Endothelial cell of umbilical vein (primary cell): ENCODE measurements at regions not wholly inside any gene's neighbourhood (a gene's known extent, or its start where the extent isn't known, plus 50 kb on each side); places are given as distances from the start of the nearest gene placed in this dataset.

ENCODE experiments used
- BruUV-seq: library from RNA; stranded (reverse); fragments of 400-500 nt; replicated peaks from 2 replicates; lab custom pipeline; 2021; lab: Mats Ljungman, UMichigan
- CTCF ChIA-PET: fragments of 300-600, 350-600 bp; sonication (Branson Sonifier 250); formaldehyde crosslinking; loops from one replicate; lab custom pipeline; 2021; ENCODE audit warnings: antibody characterized with exemption, inconsistent platforms; lab: Charles Lee
- POLR2A ChIA-PET: fragments of 300-600, 350-600 bp; sonication (Branson Sonifier 250); formaldehyde crosslinking; loops from one replicate; lab custom pipeline; 2021; ENCODE audit warnings: antibody characterized with exemption, inconsistent platforms; lab: Charles Lee
- DNase-seq: peaks from one replicate; pipeline ENCODE4 v3.0.0-alpha.2; 2011; ENCODE audit warnings: low read depth, low spot score
- FAIRE-seq: peaks from 2 replicates; lab custom pipeline; 2011; peaks lifted over from hg19 to GRCh38; lab: Jason Lieb, UNC
- H2AFZ ChIP-seq: 2 replicates; pipeline ENCODE4 v1.6.0; 2012; ENCODE audit warnings: low read depth, low read length, control low read depth, inconsistent platforms
- H3K27ac ChIP-seq: 2 replicates; pipeline ENCODE4 v1.5.1; 2011; ENCODE audit warnings: low read depth, mild to moderate bottlenecking, control low read depth, low read length, moderate library complexity; ENCODE audit not compliant: insufficient read depth
- H3K27me3 ChIP-seq, 2 experiments: 2 replicates each; pipeline versions ENCODE4 v1.6.0 to v1.6.1; 2011; ENCODE audit warnings: low read length in 2 of 2, mixed read lengths in 1 of 2; ENCODE audit not compliant: control insufficient read depth in 2 of 2, insufficient read depth in 2 of 2
- H3K36me3 ChIP-seq, 2 experiments: 2 replicates in 1 of 2; 3 replicates in 1 of 2; pipeline ENCODE4 v1.5.1; 2011; ENCODE audit warnings: low read length in 2 of 2, mild to moderate bottlenecking in 1 of 2, moderate library complexity in 1 of 2; ENCODE audit not compliant: control insufficient read depth in 2 of 2, insufficient read depth in 2 of 2; ENCODE audit errors: extremely low read depth in 1 of 2
- H3K4me1 ChIP-seq: 3 replicates; pipeline ENCODE4 v1.5.1; 2011; ENCODE audit warnings: mild to moderate bottlenecking, low read length; ENCODE audit not compliant: control insufficient read depth, insufficient read depth; ENCODE audit errors: extremely low read depth
- H3K4me2 ChIP-seq: 2 replicates; pipeline ENCODE4 v1.6.1; 2011; ENCODE audit warnings: low read length, control low read depth, mixed read lengths; ENCODE audit not compliant: insufficient read depth
- H3K4me3 ChIP-seq, 3 experiments: fragments of 200-600 bp in 1 of 3; sonication (generic), shearing (Covaris generic) in 1 of 3; replicated peaks in 1 of 3; 2 replicates each; pipeline ENCODE4 v1.5.1; 2011 to 2016; ENCODE audit warnings: control low read depth in 3 of 3, low read length in 3 of 3, mild to moderate bottlenecking in 2 of 3, inconsistent platforms in 1 of 3, low read depth in 1 of 3, moderate library complexity in 1 of 3; ENCODE audit not compliant: insufficient read depth in 1 of 3
- H3K79me2 ChIP-seq: 2 replicates; pipeline ENCODE4 v1.6.0; 2012; ENCODE audit warnings: low read length, inconsistent platforms; ENCODE audit not compliant: control insufficient read depth, insufficient read depth
- H3K9ac ChIP-seq: replicated peaks from 2 replicates; pipeline ENCODE3; 2011; ENCODE audit warnings: low read length, control low read depth; ENCODE audit not compliant: insufficient read depth; ENCODE audit errors: extremely low read depth
- H3K9me1 ChIP-seq: replicated peaks from 3 replicates; pipeline ENCODE4 v1.6.0; 2011; ENCODE audit warnings: mild to moderate bottlenecking, low read length; ENCODE audit not compliant: control insufficient read depth, insufficient read depth; ENCODE audit errors: extremely low read depth
- H3K9me3 ChIP-seq: replicated peaks from 2 replicates; pipeline ENCODE4 v1.5.1; 2012; ENCODE audit warnings: low read length, inconsistent platforms; ENCODE audit not compliant: control insufficient read depth, insufficient read depth
- H4K20me1 ChIP-seq: replicated peaks from 2 replicates; pipeline ENCODE3; 2011; ENCODE audit warnings: mild to moderate bottlenecking, low read length; ENCODE audit not compliant: control insufficient read depth, insufficient read depth; ENCODE audit errors: extremely low read depth
- EZH2 ChIP-seq: IDR thresholded peaks from 2 replicates; pipeline ENCODE4 v1.6.1; 2012; ENCODE audit warnings: borderline replicate concordance, low read depth, mild to moderate bottlenecking, moderate library complexity, low read length, inconsistent platforms; ENCODE audit not compliant: severe bottlenecking
- FOS ChIP-seq: IDR thresholded peaks from 2 replicates; pipeline ENCODE4 v1.6.1; 2011; ENCODE audit warnings: mild to moderate bottlenecking, low read length, moderate library complexity, borderline replicate concordance; ENCODE audit not compliant: insufficient read depth
- GATA2 ChIP-seq: IDR thresholded peaks from 2 replicates; pipeline ENCODE4 v1.7.0; 2011; ENCODE audit warnings: low read depth, mild to moderate bottlenecking, moderate library complexity, mixed read lengths, low read length; ENCODE audit not compliant: insufficient read length, insufficient read depth
- JUN ChIP-seq: IDR thresholded peaks from 2 replicates; pipeline ENCODE4 v1.6.1; 2011; ENCODE audit warnings: borderline replicate concordance, low read depth; ENCODE audit not compliant: insufficient read length, insufficient read depth
- MYC ChIP-seq: IDR thresholded peaks from one replicate; pipeline ENCODE4 v1.6.1; 2011; ENCODE audit warnings: mild to moderate bottlenecking, low read depth, low read length
- POLR2A ChIP-seq: IDR thresholded peaks from 2 replicates; pipeline ENCODE4 v1.6.1; 2012; ENCODE audit warnings: low read depth, mild to moderate bottlenecking, control low read depth, low read length
- POLR2AphosphoS5 ChIP-seq: IDR thresholded peaks from 2 replicates; pipeline ENCODE4 v1.6.1; 2012; ENCODE audit warnings: low read depth, mild to moderate bottlenecking, control low read depth, low read length, moderate library complexity; ENCODE audit not compliant: insufficient read depth
- dilution Hi-C: fragments of 300-500 bp; cut with MboI; formaldehyde crosslinking; loops from one replicate; pipeline ENCODE4 v1.15.0; 2019; ENCODE audit warnings: low sequenced_read_pairs; ENCODE audit not compliant: extremely low pct_ligation_motif_present
- intact Hi-C: fragments of 100-400 bp; cut with micrococcal nuclease; formaldehyde crosslinking; loops from one replicate; pipeline ENCODE4 v1.10.0; 2022
- TF ChIP-seq, protein P1 (sequence below), 2 donors: IDR thresholded peaks; 1 replicate in 1 of 2; 2 replicates in 1 of 2; pipeline ENCODE4 v1.5.1; 2011; ENCODE audit warnings: low read length in 2 of 2, mild to moderate bottlenecking in 2 of 2, moderate library complexity in 2 of 2, control low read depth in 1 of 2, inconsistent platforms in 1 of 2, low read depth in 1 of 2; ENCODE audit not compliant: insufficient read depth in 1 of 2; ENCODE audit errors: extremely low read depth in 1 of 2
- TF ChIP-seq, protein P2 (sequence below): IDR thresholded peaks from 2 replicates; pipeline ENCODE4 v1.6.1; 2011; ENCODE audit not compliant: insufficient read depth, insufficient read length

DNA sequence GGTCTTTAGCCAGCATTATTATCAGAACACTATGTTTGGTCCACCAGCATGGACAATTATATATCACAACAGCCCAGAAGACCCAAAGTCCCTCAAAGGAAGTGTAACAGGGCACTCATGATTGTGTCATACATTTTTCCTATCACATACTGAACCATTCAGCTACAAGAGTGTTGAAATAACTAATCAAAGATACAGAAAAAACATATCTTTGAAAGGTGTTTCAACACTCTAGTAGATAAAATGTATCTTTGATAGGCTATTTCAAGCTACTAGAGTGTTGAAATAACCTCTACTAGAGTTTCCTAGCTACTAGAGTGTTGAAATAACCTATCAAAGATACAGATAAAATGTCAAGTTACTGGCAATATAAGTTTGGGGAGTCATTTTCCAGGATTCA lies 545.0 kb downstream of the PRR16 start:
- Histone ChIP-seq H3K9ac (no peak overlapping the region), H3K9me1 (no peaks in the 10 kb centered on the region), H2AFZ (no peak overlapping the region), H3K4me1 (peaks cover 10% of the 10 kb centered on the region), H3K27me3 (no peaks in the 10 kb centered on the region), H3K4me3 (no peak overlapping the region), H3K79me2 (no peaks in the 10 kb centered on the region), H4K20me1 (no peaks in the 10 kb centered on the region), H3K36me3 (no peaks in the 10 kb centered on the region), H3K4me2 (no peak overlapping the region), H3K9me3 (no peaks in the 10 kb centered on the region), H3K27ac (no peak overlapping the region)
- DNase-seq (no peak), FAIRE-seq (no peak)
- ChIA-PET CTCF (no interaction called here), POLR2A (no interaction called here)
- dilution Hi-C loops: no loop called here
- intact Hi-C loops: no loop called here
- TF ChIP-seq, protein P1, sequence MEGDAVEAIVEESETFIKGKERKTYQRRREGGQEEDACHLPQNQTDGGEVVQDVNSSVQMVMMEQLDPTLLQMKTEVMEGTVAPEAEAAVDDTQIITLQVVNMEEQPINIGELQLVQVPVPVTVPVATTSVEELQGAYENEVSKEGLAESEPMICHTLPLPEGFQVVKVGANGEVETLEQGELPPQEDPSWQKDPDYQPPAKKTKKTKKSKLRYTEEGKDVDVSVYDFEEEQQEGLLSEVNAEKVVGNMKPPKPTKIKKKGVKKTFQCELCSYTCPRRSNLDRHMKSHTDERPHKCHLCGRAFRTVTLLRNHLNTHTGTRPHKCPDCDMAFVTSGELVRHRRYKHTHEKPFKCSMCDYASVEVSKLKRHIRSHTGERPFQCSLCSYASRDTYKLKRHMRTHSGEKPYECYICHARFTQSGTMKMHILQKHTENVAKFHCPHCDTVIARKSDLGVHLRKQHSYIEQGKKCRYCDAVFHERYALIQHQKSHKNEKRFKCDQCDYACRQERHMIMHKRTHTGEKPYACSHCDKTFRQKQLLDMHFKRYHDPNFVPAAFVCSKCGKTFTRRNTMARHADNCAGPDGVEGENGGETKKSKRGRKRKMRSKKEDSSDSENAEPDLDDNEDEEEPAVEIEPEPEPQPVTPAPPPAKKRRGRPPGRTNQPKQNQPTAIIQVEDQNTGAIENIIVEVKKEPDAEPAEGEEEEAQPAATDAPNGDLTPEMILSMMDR (IDR thresholded peaks at IDR 0.05; ENCODE audit: extremely low read depth in 1 of 2, insufficient read depth in 1 of 2, low read depth in 1 of 2, low read length in 2 of 2): no peak
- TF ChIP-seq, protein P2, sequence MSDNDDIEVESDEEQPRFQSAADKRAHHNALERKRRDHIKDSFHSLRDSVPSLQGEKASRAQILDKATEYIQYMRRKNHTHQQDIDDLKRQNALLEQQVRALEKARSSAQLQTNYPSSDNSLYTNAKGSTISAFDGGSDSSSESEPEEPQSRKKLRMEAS: no peak
- TF ChIP-seq JUN: no peak
- no peak for TF ChIP-seq EZH2
- no peak for TF ChIP-seq POLR2A
- TF ChIP-seq MYC: no peak
- TF ChIP-seq POLR2AphosphoS5: no peak
- TF ChIP-seq FOS: no peak
- TF ChIP-seq GATA2: no peak
- no TSS peak for BruUV-seq
